NCI-H1694 (cell line): ENCODE measurements at regions not wholly inside any gene's neighbourhood (a gene's known extent, or its start where the extent isn't known, plus 50 kb on each side); places are given as distances from the start of the nearest gene placed in this dataset.

Experiments used
- DNase-seq: peaks from one replicate; lab custom pipeline; 2025; lab: John Stamatoyannopoulos, UW

GRCh38 chr21:36555199-36555800, 75.4 kb upstream of the CLDN14 start:
- DNase-seq, result no peak

- no peak for DNase-seq
These were observed 77.4 kb upstream of the CLDN14 start for GRCh38 chr21:36557316-36557715.

GRCh38 chr21:36560933-36561575, 81.1 kb upstream of the CLDN14 start:
- DNase-seq, result no peak

GRCh38 chr21:36563341-36563926, 83.5 kb upstream of the CLDN14 start:
- no peak for DNase-seq

- no peak for DNase-seq
These were observed 84.7 kb upstream of the CLDN14 start for GRCh38 chr21:36564647-36565046.

- no peak for DNase-seq
These were observed 85.6 kb upstream of the CLDN14 start for GRCh38 chr21:36565540-36565939.

- no peak for DNase-seq
These were observed 86.7 kb upstream of the CLDN14 start for GRCh38 chr21:36566644-36567043.

GRCh38 chr21:36567216-36567885, 87.4 kb upstream of the CLDN14 start:
- DNase-seq, result no peak

- no peak for DNase-seq
These were observed 89.6 kb upstream of the CLDN14 start for GRCh38 chr21:36569511-36569910.

GRCh38 chr21:36571556-36571955, 91.6 kb upstream of the CLDN14 start:
- no peak for DNase-seq

- DNase-seq, result no peak
These were observed 92.1 kb upstream of the CLDN14 start for GRCh38 chr21:36572039-36572438.

GRCh38 chr21:36575306-36575705, 95.4 kb upstream of the CLDN14 start:
- DNase-seq, result no peak

GRCh38 chr21:36576441-36576840, 96.5 kb upstream of the CLDN14 start:
- no peak for DNase-seq

GRCh38 chr21:36579898-36580297, 100.0 kb upstream of the CLDN14 start:
- no peak for DNase-seq

- no peak for DNase-seq
These were observed 102.3 kb upstream of the CLDN14 start for GRCh38 chr21:36582271-36582670.

- DNase-seq, result no peak
These were observed 103.7 kb upstream of the CLDN14 start for GRCh38 chr21:36583591-36583990.

GRCh38 chr21:36584980-36585940, 105.3 kb upstream of the CLDN14 start:
- no peak for DNase-seq

- DNase-seq, result no peak
These were observed 107.5 kb upstream of the CLDN14 start for GRCh38 chr21:36587388-36587787.

GRCh38 chr21:36589352-36589971, 109.5 kb upstream of the SIM2 start:
- peak; percentile 41 for DNase-seq

- no peak for DNase-seq
These were observed 107.5 kb upstream of the SIM2 start for GRCh38 chr21:36591326-36591970.

- no peak for DNase-seq
These were observed 102.7 kb upstream of the SIM2 start for GRCh38 chr21:36596174-36596573.
